ENCODE measurements at regions not wholly inside any gene's neighbourhood (a gene's known extent, or its start where the extent isn't known, plus 50 kb on each side); places are given as distances from the start of the nearest gene placed in this dataset.

DNA sequence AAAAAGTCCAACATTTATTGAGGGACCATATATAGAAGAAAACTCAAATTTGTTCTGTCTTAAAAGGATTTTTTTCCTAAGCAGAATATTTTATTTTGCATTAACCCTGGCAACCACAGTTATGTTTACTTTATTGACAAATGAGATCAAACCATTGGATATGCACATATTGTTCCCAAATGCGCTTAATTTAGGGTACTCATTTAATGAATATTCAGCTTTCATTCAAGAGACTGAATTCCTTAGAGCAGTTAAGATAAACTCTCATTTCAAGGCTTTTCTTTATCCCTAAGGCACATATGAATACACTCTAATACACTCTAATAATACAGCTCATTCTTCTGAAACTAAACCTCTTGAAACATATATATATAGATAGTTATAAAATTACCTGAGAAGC lies 150.2 kb downstream of the HMHB1 start:
- no peak overlapping the region for H3K4me3 ChIP-seq (ENCODE audit: low read depth, low read length)
- no peaks in the 10 kb centered on the region for H3K27me3 ChIP-seq
- no peaks in the 10 kb centered on the region for H3K36me3 ChIP-seq
- no peak for DNase-seq
- TF ChIP-seq, protein P1, sequence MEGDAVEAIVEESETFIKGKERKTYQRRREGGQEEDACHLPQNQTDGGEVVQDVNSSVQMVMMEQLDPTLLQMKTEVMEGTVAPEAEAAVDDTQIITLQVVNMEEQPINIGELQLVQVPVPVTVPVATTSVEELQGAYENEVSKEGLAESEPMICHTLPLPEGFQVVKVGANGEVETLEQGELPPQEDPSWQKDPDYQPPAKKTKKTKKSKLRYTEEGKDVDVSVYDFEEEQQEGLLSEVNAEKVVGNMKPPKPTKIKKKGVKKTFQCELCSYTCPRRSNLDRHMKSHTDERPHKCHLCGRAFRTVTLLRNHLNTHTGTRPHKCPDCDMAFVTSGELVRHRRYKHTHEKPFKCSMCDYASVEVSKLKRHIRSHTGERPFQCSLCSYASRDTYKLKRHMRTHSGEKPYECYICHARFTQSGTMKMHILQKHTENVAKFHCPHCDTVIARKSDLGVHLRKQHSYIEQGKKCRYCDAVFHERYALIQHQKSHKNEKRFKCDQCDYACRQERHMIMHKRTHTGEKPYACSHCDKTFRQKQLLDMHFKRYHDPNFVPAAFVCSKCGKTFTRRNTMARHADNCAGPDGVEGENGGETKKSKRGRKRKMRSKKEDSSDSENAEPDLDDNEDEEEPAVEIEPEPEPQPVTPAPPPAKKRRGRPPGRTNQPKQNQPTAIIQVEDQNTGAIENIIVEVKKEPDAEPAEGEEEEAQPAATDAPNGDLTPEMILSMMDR (IDR thresholded peaks at IDR 0.05; ENCODE audit: low read depth, low read length) = no peak
- no peaks in the 10 kb centered on the region for H3K4me1 ChIP-seq
- no peaks in the 10 kb centered on the region for H3K9me3 ChIP-seq

DNA sequence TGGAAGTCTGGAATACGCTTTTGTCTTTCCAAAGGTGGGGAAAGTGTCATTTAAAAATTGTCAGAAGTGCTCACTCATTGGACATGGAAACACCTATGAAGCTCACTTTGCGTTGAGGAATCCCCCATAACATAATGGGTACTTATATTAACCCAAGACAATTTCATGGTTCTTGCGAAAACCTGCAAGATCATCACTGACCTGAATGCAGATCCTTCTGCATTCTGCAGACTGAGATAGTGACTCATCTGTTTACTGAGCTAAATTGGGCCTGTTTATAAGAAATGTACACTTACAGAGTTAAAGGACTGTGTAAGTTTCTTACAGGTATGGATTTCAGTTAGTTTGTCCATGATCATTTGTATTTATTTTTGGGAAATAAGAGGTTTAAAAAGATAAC lies 153.0 kb downstream of the HMHB1 start:
- H3K27me3 ChIP-seq = no peaks in the 10 kb centered on the region

DNA sequence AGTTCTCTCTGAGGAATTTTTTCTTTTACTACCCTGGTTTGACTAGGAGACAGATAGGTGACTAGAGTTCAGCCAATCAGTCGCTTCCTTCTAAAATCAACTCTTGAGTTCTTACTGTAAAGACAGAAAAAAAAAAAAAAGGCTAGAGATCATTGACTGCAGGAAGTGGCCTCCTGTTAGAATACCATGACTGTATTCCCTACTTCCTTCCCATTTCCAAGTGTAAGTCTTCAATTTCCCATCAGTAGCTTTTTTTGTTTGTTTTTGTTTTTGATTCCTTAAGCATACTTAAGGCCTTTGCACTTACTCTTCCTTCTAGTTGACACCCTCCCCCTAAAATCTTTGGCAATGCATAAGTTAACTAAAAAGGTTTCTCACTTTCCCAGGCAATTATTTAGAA lies 154.3 kb downstream of the HMHB1 start:
- Histone ChIP-seq H3K36me3 (no peaks in the 10 kb centered on the region), H3K9me3 (no peaks in the 10 kb centered on the region), H3K27me3 (peaks cover 6% of the 10 kb centered on the region; the same call in 1 of the 2 replicates), H3K4me3 (ENCODE audit: low read depth, low read length) (no peak overlapping the region), H3K4me1 (no peaks in the 10 kb centered on the region)
- TF ChIP-seq, protein P1 (IDR thresholded peaks at IDR 0.05; ENCODE audit: low read depth, low read length) = no peak
- no peak for DNase-seq

More for the DNA sequence above, 153.0 kb downstream of the HMHB1 start:
- no peaks in the 10 kb centered on the region for H3K9me3 ChIP-seq
- H3K36me3 ChIP-seq = no peaks in the 10 kb centered on the region
- H3K4me1 ChIP-seq = no peaks in the 10 kb centered on the region
- TF ChIP-seq, protein P1 (IDR thresholded peaks at IDR 0.05; ENCODE audit: low read depth, low read length) = no peak
- no peak for DNase-seq
- H3K4me3 ChIP-seq (ENCODE audit: low read depth, low read length) = no peak overlapping the region

DNA sequence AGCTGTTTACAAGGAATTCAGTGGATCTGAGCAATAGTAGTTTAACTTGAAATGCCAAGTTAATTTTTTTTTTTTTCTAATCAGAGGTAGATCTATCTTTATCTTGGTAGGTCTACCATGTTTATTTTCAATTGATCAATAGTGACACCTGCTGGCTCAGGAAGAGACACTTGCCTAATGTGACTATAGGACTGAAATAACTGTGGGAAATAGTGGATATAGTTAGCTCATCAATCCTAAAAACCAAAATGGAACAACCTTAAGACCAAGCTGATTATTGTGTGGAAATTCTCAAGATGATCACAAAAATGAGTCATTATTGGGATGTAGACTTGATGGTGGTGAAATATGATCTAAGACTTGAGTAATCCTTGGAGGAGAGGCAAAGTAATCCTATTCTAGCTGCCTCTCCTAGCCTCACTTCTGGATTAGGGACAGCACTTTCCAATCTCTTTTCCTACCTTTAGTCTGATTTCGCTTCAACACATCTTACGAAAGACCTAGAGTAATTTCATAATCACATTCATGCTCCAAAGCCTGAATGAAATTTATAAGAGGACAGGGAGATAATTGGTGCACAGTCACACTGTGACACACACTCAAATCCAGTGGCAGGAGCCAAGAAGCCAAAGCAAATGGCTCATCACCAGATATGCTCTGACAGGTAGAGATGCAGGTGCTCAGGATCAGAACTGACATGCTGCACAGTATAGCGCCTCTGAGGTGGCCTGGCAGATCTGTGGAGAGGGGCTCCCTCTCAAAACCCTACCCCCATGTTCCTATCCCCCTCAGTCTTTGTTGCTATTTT lies 156.3 kb downstream of the HMHB1 start:
- H3K27me3 ChIP-seq = peaks cover 6% of the 10 kb centered on the region; the same call in 1 of the 2 replicates
- no peaks in the 10 kb centered on the region for H3K4me1 ChIP-seq
- no peaks in the 10 kb centered on the region for H3K9me3 ChIP-seq
- no peaks in the 10 kb centered on the region for H3K36me3 ChIP-seq
- TF ChIP-seq, protein P1 (IDR thresholded peaks at IDR 0.05; ENCODE audit: low read depth, low read length) = peak; percentile 52
- H3K4me3 ChIP-seq (ENCODE audit: low read depth, low read length) = no peak overlapping the region
- no peak for DNase-seq

DNA sequence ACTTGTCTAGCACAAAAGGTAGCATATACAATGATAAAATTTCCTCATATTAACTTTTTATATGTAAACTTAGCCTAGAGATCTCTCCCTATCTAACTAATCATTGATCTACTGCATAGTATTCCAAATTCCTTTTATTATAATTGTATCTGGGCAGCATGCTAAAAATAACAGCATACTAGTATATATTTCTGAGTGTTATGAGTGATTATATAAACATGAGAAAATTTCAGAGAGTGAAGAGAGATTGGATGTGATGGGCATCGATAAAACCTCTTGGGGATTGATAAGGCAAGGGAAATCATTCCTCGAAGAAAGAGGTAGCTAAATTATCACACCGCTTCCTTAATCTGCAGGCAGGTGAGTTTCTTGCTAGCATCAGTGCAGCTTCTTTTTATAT lies 158.2 kb downstream of the HMHB1 start:
- DNase-seq = no peak
- H3K36me3 ChIP-seq = no peaks in the 10 kb centered on the region
- no peaks in the 10 kb centered on the region for H3K4me1 ChIP-seq
- TF ChIP-seq, protein P1 (IDR thresholded peaks at IDR 0.05; ENCODE audit: low read depth, low read length) = no peak
- peaks cover 6% of the 10 kb centered on the region; the same call in 1 of the 2 replicates for H3K27me3 ChIP-seq
- H3K4me3 ChIP-seq (ENCODE audit: low read depth, low read length) = no peak overlapping the region
- no peaks in the 10 kb centered on the region for H3K9me3 ChIP-seq

DNA sequence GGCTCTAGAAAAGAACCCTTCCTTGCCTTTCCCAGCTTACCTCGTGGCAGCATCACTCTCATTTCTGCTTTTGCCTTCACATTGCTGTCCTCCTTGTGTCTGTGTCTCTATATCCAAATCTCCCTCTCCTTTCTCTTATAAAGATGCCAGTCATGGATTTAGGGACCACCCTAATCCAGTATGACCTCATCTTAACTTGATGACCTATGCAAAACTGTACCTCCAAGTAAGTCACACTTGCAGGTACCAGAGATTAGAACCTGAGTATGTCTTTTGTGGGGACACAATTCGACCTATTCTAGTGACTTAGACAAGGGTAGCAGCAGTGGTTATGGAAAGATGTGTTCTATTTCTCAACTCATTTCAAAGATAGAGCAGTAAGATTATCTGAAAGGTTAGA lies 160.1 kb downstream of the HMHB1 start:
- no peak for DNase-seq

More for the DNA sequence above, 160.1 kb downstream of the HMHB1 start:
- Histone ChIP-seq H3K9me3 (no peaks in the 10 kb centered on the region), H3K36me3 (no peaks in the 10 kb centered on the region), H3K4me3 (ENCODE audit: low read depth, low read length) (no peak overlapping the region), H3K4me1 (no peaks in the 10 kb centered on the region), H3K27me3 (peaks cover 6% of the 10 kb centered on the region; the same call in 1 of the 2 replicates)
- TF ChIP-seq, protein P1 (IDR thresholded peaks at IDR 0.05; ENCODE audit: low read depth, low read length) = no peak

Measured in BE2C (cell line).